Neural cell (in vitro differentiated cells): ENCODE measurements at regions not wholly inside any gene's neighbourhood (a gene's known extent, or its start where the extent isn't known, plus 50 kb on each side); places are given as distances from the start of the nearest gene placed in this dataset.

ENCODE experiments used
- H2AFZ ChIP-seq: fragments of 200-600, 300-800 bp; sonication (generic), shearing (Covaris generic); 2 replicates; pipeline ENCODE4 v1.6.0; 2014; ENCODE audit warnings: low read depth, mild to moderate bottlenecking, antibody characterized with exemption, low read length, moderate library complexity
- H3F3A ChIP-seq: fragments of 200-600 bp; shearing (Covaris generic); 2 replicates; pipeline ENCODE4 v1.6.1; 2016; ENCODE audit warnings: mild to moderate bottlenecking, moderate library complexity, mixed read lengths, antibody characterized with exemption, low read length; ENCODE audit not compliant: insufficient read depth, poor library complexity, severe bottlenecking
- H3K27ac ChIP-seq: fragments of 200-600, 300-800 bp; sonication (generic), shearing (Covaris generic); 2 replicates; pipeline ENCODE4 v1.5.1; 2014; ENCODE audit warnings: mild to moderate bottlenecking, low read length, moderate library complexity
- H3K27me3 ChIP-seq: fragments of 300-800, 200-600 bp; sonication (generic), shearing (Covaris generic); 2 replicates; pipeline ENCODE4 v1.6.0; 2014; ENCODE audit warnings: mild to moderate bottlenecking, low read depth, low read length, moderate library complexity; ENCODE audit not compliant: insufficient read depth
- H3K36me3 ChIP-seq: fragments of 300-800, 200-600 bp; sonication (generic), shearing (Covaris generic); 2 replicates; pipeline ENCODE4 v1.5.1; 2014; ENCODE audit warnings: mild to moderate bottlenecking, antibody characterized with exemption, low read length, moderate library complexity; ENCODE audit not compliant: insufficient read depth
- H3K4me2 ChIP-seq: fragments of 300-800, 200-600 bp; sonication (generic), shearing (Covaris generic); 2 replicates; pipeline ENCODE4 v1.6.0; 2014; ENCODE audit warnings: mild to moderate bottlenecking, low read length
- H3K4me3 ChIP-seq: fragments of 300-800, 200-600 bp; sonication (generic), shearing (Covaris generic); 2 replicates; pipeline ENCODE4 v1.5.1; 2014; ENCODE audit warnings: mild to moderate bottlenecking, low read length, moderate library complexity
- H3K79me2 ChIP-seq: fragments of 200-600 bp; shearing (Covaris generic); replicated peaks from 2 replicates; pipeline ENCODE4 v1.6.0; 2014; ENCODE audit warnings: mild to moderate bottlenecking, low read length, moderate library complexity; ENCODE audit not compliant: insufficient read depth
- H3K9ac ChIP-seq: fragments of 300-800, 200-600 bp; sonication (generic), shearing (Covaris generic); 2 replicates; pipeline ENCODE4 v1.6.1; 2016; ENCODE audit warnings: mild to moderate bottlenecking, low read length, mixed read lengths
- H3K9me2 ChIP-seq: fragments of 200-600 bp; shearing (Covaris generic); 2 replicates; pipeline ENCODE4 v1.6.1; 2016; ENCODE audit warnings: mild to moderate bottlenecking, low read length, mixed read lengths; ENCODE audit not compliant: insufficient read depth
- H3K9me3 ChIP-seq: fragments of 200-600, 300-800 bp; sonication (generic), shearing (Covaris generic); 2 replicates; pipeline ENCODE4 v1.6.1; 2016; ENCODE audit warnings: mild to moderate bottlenecking, mixed run types, low read length, moderate library complexity, mixed read lengths
- H4K20me1 ChIP-seq: fragments of 200-600 bp; shearing (Covaris generic); 2 replicates; pipeline ENCODE4 v1.6.1; 2016; ENCODE audit warnings: mild to moderate bottlenecking, mixed run types; ENCODE audit not compliant: insufficient read depth
- EP300 ChIP-seq: fragments of 450-650 bp; conservative IDR thresholded peaks from 2 replicates; pipeline ENCODE4 v1.6.1; 2014; ENCODE audit warnings: antibody characterized with exemption, mild to moderate bottlenecking, moderate library complexity; ENCODE audit not compliant: poor library complexity, severe bottlenecking
- MXI1 ChIP-seq: fragments of 450-650 bp; conservative IDR thresholded peaks from 2 replicates; pipeline ENCODE4 v1.6.1; 2014; ENCODE audit warnings: antibody characterized with exemption, mild to moderate bottlenecking; ENCODE audit not compliant: poor library complexity, severe bottlenecking
- POLR2AphosphoS5 ChIP-seq: IDR thresholded peaks from 2 replicates; pipeline ENCODE4 v1.6.1; 2012
- RAD21 ChIP-seq: fragments of 450-650 bp; conservative IDR thresholded peaks from 2 replicates; pipeline ENCODE4 v1.6.1; 2014; ENCODE audit warnings: antibody characterized with exemption, mild to moderate bottlenecking, moderate library complexity
- SMC3 ChIP-seq: fragments of 450-650 bp; conservative IDR thresholded peaks from 2 replicates; pipeline ENCODE4 v1.6.1; 2014; ENCODE audit warnings: antibody characterized with exemption, mild to moderate bottlenecking, moderate library complexity; ENCODE audit not compliant: poor library complexity
- TAF1 ChIP-seq: IDR thresholded peaks from 2 replicates; pipeline ENCODE4 v1.6.1; 2012; ENCODE audit warnings: low read depth
- TF ChIP-seq, protein P1 (sequence below): IDR thresholded peaks from 2 replicates; pipeline ENCODE4 v1.6.1; 2012; ENCODE audit warnings: borderline replicate concordance
- TF ChIP-seq, protein P2 (sequence below): fragments of 450-650 bp; IDR thresholded peaks from 2 replicates; pipeline ENCODE4 v1.5.1; 2014; ENCODE audit warnings: antibody characterized with exemption, mild to moderate bottlenecking, moderate library complexity; ENCODE audit not compliant: poor library complexity, severe bottlenecking

DNA sequence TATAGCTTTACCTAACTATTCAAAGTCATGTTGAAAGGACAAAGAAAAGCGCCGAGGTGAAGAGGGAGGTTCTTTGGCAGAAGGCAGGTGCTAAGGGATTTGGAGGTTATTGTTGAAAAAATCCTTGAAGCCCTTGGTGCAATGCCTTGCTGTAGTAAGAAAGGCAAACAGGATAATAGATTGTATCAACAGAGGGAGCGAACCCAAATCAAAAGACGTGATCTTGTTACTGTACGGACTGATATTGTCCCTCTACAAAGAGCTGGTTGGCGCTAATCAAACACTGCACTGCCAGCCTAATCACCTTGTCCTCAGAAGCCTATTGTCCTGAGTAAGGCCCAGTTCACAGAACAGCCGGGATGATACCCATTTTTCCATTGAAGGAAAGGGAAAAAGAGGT is 182.9 kb downstream of the ZIC3 start:
- Histone ChIP-seq H3K9me2 (no peaks in the 10 kb centered on the region), H3K4me3 (no peak overlapping the region), H3K9me3 (no peaks in the 10 kb centered on the region), H3K27me3 (no peaks in the 10 kb centered on the region), H4K20me1 (no peaks in the 10 kb centered on the region), H3K79me2 (no peaks in the 10 kb centered on the region), H3K9ac (no peak overlapping the region), H3K36me3 (no peaks in the 10 kb centered on the region), H3F3A (no peaks in the 10 kb centered on the region), H2AFZ (no peak overlapping the region), H3K27ac (no peak overlapping the region), H3K4me2 (no peak overlapping the region)
- TF ChIP-seq, protein P1, sequence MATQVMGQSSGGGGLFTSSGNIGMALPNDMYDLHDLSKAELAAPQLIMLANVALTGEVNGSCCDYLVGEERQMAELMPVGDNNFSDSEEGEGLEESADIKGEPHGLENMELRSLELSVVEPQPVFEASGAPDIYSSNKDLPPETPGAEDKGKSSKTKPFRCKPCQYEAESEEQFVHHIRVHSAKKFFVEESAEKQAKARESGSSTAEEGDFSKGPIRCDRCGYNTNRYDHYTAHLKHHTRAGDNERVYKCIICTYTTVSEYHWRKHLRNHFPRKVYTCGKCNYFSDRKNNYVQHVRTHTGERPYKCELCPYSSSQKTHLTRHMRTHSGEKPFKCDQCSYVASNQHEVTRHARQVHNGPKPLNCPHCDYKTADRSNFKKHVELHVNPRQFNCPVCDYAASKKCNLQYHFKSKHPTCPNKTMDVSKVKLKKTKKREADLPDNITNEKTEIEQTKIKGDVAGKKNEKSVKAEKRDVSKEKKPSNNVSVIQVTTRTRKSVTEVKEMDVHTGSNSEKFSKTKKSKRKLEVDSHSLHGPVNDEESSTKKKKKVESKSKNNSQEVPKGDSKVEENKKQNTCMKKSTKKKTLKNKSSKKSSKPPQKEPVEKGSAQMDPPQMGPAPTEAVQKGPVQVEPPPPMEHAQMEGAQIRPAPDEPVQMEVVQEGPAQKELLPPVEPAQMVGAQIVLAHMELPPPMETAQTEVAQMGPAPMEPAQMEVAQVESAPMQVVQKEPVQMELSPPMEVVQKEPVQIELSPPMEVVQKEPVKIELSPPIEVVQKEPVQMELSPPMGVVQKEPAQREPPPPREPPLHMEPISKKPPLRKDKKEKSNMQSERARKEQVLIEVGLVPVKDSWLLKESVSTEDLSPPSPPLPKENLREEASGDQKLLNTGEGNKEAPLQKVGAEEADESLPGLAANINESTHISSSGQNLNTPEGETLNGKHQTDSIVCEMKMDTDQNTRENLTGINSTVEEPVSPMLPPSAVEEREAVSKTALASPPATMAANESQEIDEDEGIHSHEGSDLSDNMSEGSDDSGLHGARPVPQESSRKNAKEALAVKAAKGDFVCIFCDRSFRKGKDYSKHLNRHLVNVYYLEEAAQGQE, result no peak
- TF ChIP-seq MXI1 (no peak), POLR2AphosphoS5 (no peak), SMC3 (no peak)

DNA sequence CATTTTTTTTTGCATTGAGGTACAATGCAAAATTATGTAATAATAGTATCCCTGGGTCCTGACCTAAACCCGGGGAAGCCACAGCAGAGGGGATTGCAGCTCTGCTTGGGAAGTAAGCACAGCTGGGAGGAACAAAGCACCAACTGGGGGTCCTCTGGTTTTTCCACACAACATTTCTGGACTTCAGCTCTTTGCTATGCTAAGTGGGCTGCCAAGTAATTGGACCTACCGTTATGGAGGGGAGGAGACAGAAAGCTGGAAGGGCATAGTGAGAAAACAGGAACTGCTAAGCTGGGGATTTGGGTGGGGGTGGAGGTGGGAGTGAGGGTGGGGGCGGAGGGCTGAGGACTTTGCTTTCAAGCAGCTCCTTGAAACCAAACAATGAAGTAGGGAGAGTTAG is 183.3 kb downstream of the ZIC3 start:
- Histone ChIP-seq H2AFZ (no peak overlapping the region), H3K9me3 (no peaks in the 10 kb centered on the region), H3K4me3 (no peak overlapping the region), H3K27ac (no peak overlapping the region), H3K79me2 (no peaks in the 10 kb centered on the region), H3K36me3 (no peaks in the 10 kb centered on the region), H3K9me2 (no peaks in the 10 kb centered on the region), H3K27me3 (no peaks in the 10 kb centered on the region), H4K20me1 (no peaks in the 10 kb centered on the region), H3K4me2 (no peak overlapping the region), H3F3A (no peaks in the 10 kb centered on the region), H3K9ac (no peak overlapping the region)
- no peak for TF ChIP-seq TAF1

DNA sequence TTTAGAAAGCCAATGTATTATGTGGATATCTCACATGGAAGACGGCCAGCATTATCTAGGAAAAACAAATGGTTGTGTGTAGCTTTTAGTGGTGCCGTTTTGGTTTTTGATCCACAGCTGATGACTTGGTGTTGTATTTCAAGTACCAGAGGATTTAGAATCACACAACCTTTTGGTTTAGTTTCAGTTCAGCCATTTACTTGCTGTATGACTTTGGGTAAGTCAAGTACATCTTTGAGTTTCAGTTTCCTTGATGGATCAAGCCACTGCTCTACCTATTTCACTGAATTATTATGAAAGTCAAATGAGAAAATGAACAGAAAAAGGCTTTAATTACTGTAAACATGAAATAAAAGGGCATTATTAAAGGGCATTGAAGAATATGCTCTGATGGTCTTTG is 205.6 kb downstream of the ZIC3 start:
- H3K9me2 ChIP-seq, result no peaks in the 10 kb centered on the region
- no peaks in the 10 kb centered on the region for H3K27me3 ChIP-seq
- H2AFZ ChIP-seq, result no peak overlapping the region
- no peaks in the 10 kb centered on the region for H3K36me3 ChIP-seq
- no peaks in the 10 kb centered on the region for H3K79me2 ChIP-seq
- H3K27ac ChIP-seq, result no peak overlapping the region
- no peak overlapping the region for H3K4me2 ChIP-seq
- H3K9ac ChIP-seq, result no peak overlapping the region
- H3F3A ChIP-seq, result no peaks in the 10 kb centered on the region
- no peaks in the 10 kb centered on the region for H4K20me1 ChIP-seq
- H3K4me3 ChIP-seq, result no peak overlapping the region
- TF ChIP-seq RAD21 (no peak), EP300 (no peak), SMC3 (no peak), TAF1 (no peak)
- TF ChIP-seq, protein P2, sequence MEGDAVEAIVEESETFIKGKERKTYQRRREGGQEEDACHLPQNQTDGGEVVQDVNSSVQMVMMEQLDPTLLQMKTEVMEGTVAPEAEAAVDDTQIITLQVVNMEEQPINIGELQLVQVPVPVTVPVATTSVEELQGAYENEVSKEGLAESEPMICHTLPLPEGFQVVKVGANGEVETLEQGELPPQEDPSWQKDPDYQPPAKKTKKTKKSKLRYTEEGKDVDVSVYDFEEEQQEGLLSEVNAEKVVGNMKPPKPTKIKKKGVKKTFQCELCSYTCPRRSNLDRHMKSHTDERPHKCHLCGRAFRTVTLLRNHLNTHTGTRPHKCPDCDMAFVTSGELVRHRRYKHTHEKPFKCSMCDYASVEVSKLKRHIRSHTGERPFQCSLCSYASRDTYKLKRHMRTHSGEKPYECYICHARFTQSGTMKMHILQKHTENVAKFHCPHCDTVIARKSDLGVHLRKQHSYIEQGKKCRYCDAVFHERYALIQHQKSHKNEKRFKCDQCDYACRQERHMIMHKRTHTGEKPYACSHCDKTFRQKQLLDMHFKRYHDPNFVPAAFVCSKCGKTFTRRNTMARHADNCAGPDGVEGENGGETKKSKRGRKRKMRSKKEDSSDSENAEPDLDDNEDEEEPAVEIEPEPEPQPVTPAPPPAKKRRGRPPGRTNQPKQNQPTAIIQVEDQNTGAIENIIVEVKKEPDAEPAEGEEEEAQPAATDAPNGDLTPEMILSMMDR, result no peak
- TF ChIP-seq, protein P1, result no peak
- H3K9me3 ChIP-seq, result no peaks in the 10 kb centered on the region
